Breast epithelium (tissue), 4 donors: ENCODE measurements at regions not wholly inside any gene's neighbourhood (a gene's known extent, or its start where the extent isn't known, plus 50 kb on each side); places are given as distances from the start of the nearest gene placed in this dataset.

ENCODE experiments used
- DNase-seq, 2 donors: peaks; one replicate each; pipeline ENCODE4 v3.0.0-alpha.2; 2019; ENCODE audit warnings: low spot score in 2 of 2
- H3K27ac ChIP-seq, 2 donors: fragments of 200-600 bp; sonication (generic) in 1 of 2; one replicate each; pipeline ENCODE4 v1.5.1; 2016 to 2019; ENCODE audit warnings: mild to moderate bottlenecking in 1 of 2
- H3K27me3 ChIP-seq, 2 donors: fragments of 200-600 bp; sonication (generic) in 1 of 2; one replicate each; pipeline versions ENCODE4 v1.5.1 to v1.6.0; 2017 to 2019; ENCODE audit warnings: control low read depth in 1 of 2, mild to moderate bottlenecking in 1 of 2
- H3K36me3 ChIP-seq: fragments of 200-600 bp; one replicate; pipeline ENCODE4 v1.5.1; 2019
- H3K4me1 ChIP-seq, 2 donors: fragments of 200-600 bp; sonication (generic); one replicate each; pipeline ENCODE4 v1.5.1; 2016 to 2019; ENCODE audit warnings: control low read depth in 1 of 2
- H3K4me3 ChIP-seq, 3 donors: fragments of 200-600 bp; sonication (generic); 1 replicate in 2 of 3; 2 replicates in 1 of 3; pipeline ENCODE4 v1.5.1; 2016 to 2019; ENCODE audit warnings: mild to moderate bottlenecking in 3 of 3, moderate library complexity in 2 of 3
- H3K9me3 ChIP-seq, 2 donors: fragments of 200-600 bp; sonication (generic) in 1 of 2; one replicate each; pipeline ENCODE4 v1.5.1; 2016 to 2019; ENCODE audit warnings: control low read depth in 1 of 2
- CTCF ChIP-seq, 3 donors: fragments of 450-650 bp; IDR thresholded peaks; one replicate each; pipeline ENCODE4 v1.5.1; 2016 to 2017; ENCODE audit warnings: antibody characterized with exemption in 3 of 3, mild to moderate bottlenecking in 3 of 3, moderate library complexity in 3 of 3
- POLR2A ChIP-seq: fragments of 450-650 bp; IDR thresholded peaks from one replicate; pipeline ENCODE4 v1.6.1; 2016; ENCODE audit warnings: antibody characterized with exemption, mild to moderate bottlenecking, moderate library complexity
- POLR2AphosphoS5 ChIP-seq, 3 donors: sonication (generic); formaldehyde crosslinking; IDR thresholded peaks; one replicate each; pipeline ENCODE4 v1.6.1; 2017; ENCODE audit warnings: antibody characterized with exemption in 3 of 3
- intact Hi-C: fragments of 100-400 bp; cut with DNase I; formaldehyde crosslinking; loops from one replicate; pipeline ENCODE4 v1.15.1; 2023; ENCODE audit warnings: low total_unique reads

GRCh38 chrX:84924624-84925023, 79.1 kb upstream of the APOOL start:
- Histone ChIP-seq H3K27ac (no peak overlapping the region), H3K27me3 (peaks cover 0 to 26% of the 10 kb centered on the region in 2 donors), H3K4me1 (no peaks in the 10 kb centered on the region), H3K36me3 (no peaks in the 10 kb centered on the region), H3K9me3 (no peaks in the 10 kb centered on the region), H3K4me3 (no peak overlapping the region)
- intact Hi-C loops: no loop called here
- no peak for DNase-seq
- TF ChIP-seq POLR2AphosphoS5 (IDR thresholded peaks at IDR 0.05) (no peak), POLR2A (no peak), CTCF (IDR thresholded peaks at IDR 0.05) (no peak)

- peaks cover 0 to 3% of the 10 kb centered on the region in 2 donors for H3K9me3 ChIP-seq
- no peak for DNase-seq
- no peak overlapping the region for H3K27ac ChIP-seq
- TF ChIP-seq POLR2A: no peak
- no peak for TF ChIP-seq POLR2AphosphoS5 (IDR thresholded peaks at IDR 0.05)
- no peak for TF ChIP-seq CTCF (IDR thresholded peaks at IDR 0.05)
- H3K27me3 ChIP-seq: peaks cover 0 to 13% of the 10 kb centered on the region in 2 donors
- no peaks in the 10 kb centered on the region for H3K36me3 ChIP-seq
- H3K4me3 ChIP-seq: no peak overlapping the region
- intact Hi-C loops: no loop called here
- no peaks in the 10 kb centered on the region for H3K4me1 ChIP-seq
Measured at GRCh38 chrX:84932814-84933213, 70.9 kb upstream of the APOOL start.

- no peaks in the 10 kb centered on the region for H3K36me3 ChIP-seq
- TF ChIP-seq POLR2A (no peak), CTCF (IDR thresholded peaks at IDR 0.05) (no peak)
- no peak overlapping the region for H3K4me3 ChIP-seq
- H3K27me3 ChIP-seq: peaks cover 0 to 6% of the 10 kb centered on the region in 2 donors
- no peak for DNase-seq
- intact Hi-C loops: no loop called here
- H3K4me1 ChIP-seq: no peaks in the 10 kb centered on the region
- peaks cover 0 to 3% of the 10 kb centered on the region in 2 donors for H3K9me3 ChIP-seq
- no peak overlapping the region for H3K27ac ChIP-seq
Measured at GRCh38 chrX:84933956-84934556, 69.6 kb upstream of the APOOL start.
